ENCODE measurements at regions not wholly inside any gene's neighbourhood (a gene's known extent, or its start where the extent isn't known, plus 50 kb on each side); places are given as distances from the start of the nearest gene placed in this dataset.
A peak's percentile ranks its signal among the peaks of the same experiment; 100 is the strongest.

GRCh38 chr12:88944397-88944796 is 364.1 kb upstream of the KITLG start:
- DNase-seq: no peak
- H3K4me3 ChIP-seq (ENCODE audit: low read depth, low read length): no peak overlapping the region
- ChIA-PET POLR2A (no interaction called here), CTCF (no interaction called here)
- no peaks in the 10 kb centered on the region for H3K27me3 Mint-ChIP-seq (ENCODE audit: insufficient read depth, unreplicated experiment)
- BruUV-seq (replicated peaks): no TSS peak
- intact Hi-C loops (cut with micrococcal nuclease; ENCODE audit: unreplicated experiment): no loop called here
- peak overlapping the region; percentile 79 for H3K27ac Mint-ChIP-seq (ENCODE audit: unreplicated experiment)
- H3K4me3 Mint-ChIP-seq (ENCODE audit: unreplicated experiment): peak overlapping the region; percentile 20
- no peak for TF ChIP-seq CTCF (IDR thresholded peaks at IDR 0.05; ENCODE audit: insufficient read depth in 1 of 2, low read depth in 1 of 2, low read length in 1 of 2, severe bottlenecking in 1 of 2, unreplicated experiment in 1 of 2)
- no peaks in the 10 kb centered on the region for H3K27me3 ChIP-seq (replicated peaks; ENCODE audit: control insufficient read depth, insufficient read depth, low read length)
- H3K9me3 Mint-ChIP-seq (ENCODE audit: unreplicated experiment): peaks cover 24% of the 10 kb centered on the region
- H3K36me3 ChIP-seq (ENCODE audit: control insufficient read depth, insufficient read depth, low read length): no peaks in the 10 kb centered on the region; the same call in 1 of the 2 replicates
- peaks cover 6% of the 10 kb centered on the region for H3K36me3 Mint-ChIP-seq (ENCODE audit: insufficient read depth, unreplicated experiment)
- H3K4me1 Mint-ChIP-seq (ENCODE audit: low read depth, unreplicated experiment): peaks cover 56% of the 10 kb centered on the region
- H3K4me1 ChIP-seq: peaks cover 42% of the 10 kb centered on the region
- peaks cover 5% of the 10 kb centered on the region for H3K9me3 ChIP-seq

- no peaks in the 10 kb centered on the region for H3K27me3 Mint-ChIP-seq (ENCODE audit: insufficient read depth, unreplicated experiment)
Measured at GRCh38 chr12:88940854-88941253, 360.6 kb upstream of the KITLG start.

GRCh38 chr12:88935856-88936255 is 355.6 kb upstream of the KITLG start:
- no peaks in the 10 kb centered on the region; the same call in 1 of the 2 replicates for H3K9me3 ChIP-seq
- Mint-ChIP-seq H3K4me3 (ENCODE audit: unreplicated experiment) (no peak overlapping the region), H3K9me3 (ENCODE audit: unreplicated experiment) (peaks cover 24% of the 10 kb centered on the region), H3K4me1 (ENCODE audit: low read depth, unreplicated experiment) (peaks cover 39% of the 10 kb centered on the region), H3K27ac (ENCODE audit: unreplicated experiment) (peak overlapping the region; percentile 36), H3K36me3 (ENCODE audit: insufficient read depth, unreplicated experiment) (no peaks in the 10 kb centered on the region), H3K27me3 (ENCODE audit: insufficient read depth, unreplicated experiment) (no peaks in the 10 kb centered on the region)
- CTCF ChIA-PET: no interaction called here
- H3K27me3 ChIP-seq (replicated peaks; ENCODE audit: control insufficient read depth, insufficient read depth, low read length): no peaks in the 10 kb centered on the region
- peaks cover 51% of the 10 kb centered on the region for H3K4me1 ChIP-seq
- BruUV-seq (replicated peaks): no TSS peak
- intact Hi-C loops (cut with micrococcal nuclease; ENCODE audit: unreplicated experiment): no loop called here
- DNase-seq: no peak
- no peaks in the 10 kb centered on the region for H3K36me3 ChIP-seq (ENCODE audit: control insufficient read depth, insufficient read depth, low read length)
- H3K4me3 ChIP-seq (ENCODE audit: low read depth, low read length): no peak overlapping the region
- POLR2A ChIA-PET: no interaction called here
- no peak for TF ChIP-seq CTCF (IDR thresholded peaks at IDR 0.05; ENCODE audit: insufficient read depth in 1 of 2, low read depth in 1 of 2, low read length in 1 of 2, severe bottlenecking in 1 of 2, unreplicated experiment in 1 of 2)

More at GRCh38 chr12:88940854-88941253, 360.6 kb upstream of the KITLG start:
- Mint-ChIP-seq H3K4me1 (ENCODE audit: low read depth, unreplicated experiment) (peaks cover 37% of the 10 kb centered on the region), H3K9me3 (ENCODE audit: unreplicated experiment) (peaks cover 30% of the 10 kb centered on the region), H3K4me3 (ENCODE audit: unreplicated experiment) (no peak overlapping the region), H3K27ac (ENCODE audit: unreplicated experiment) (peak overlapping the region; percentile 50), H3K36me3 (ENCODE audit: insufficient read depth, unreplicated experiment) (no peaks in the 10 kb centered on the region)
- intact Hi-C loops (cut with micrococcal nuclease; ENCODE audit: unreplicated experiment): no loop called here
- DNase-seq: no peak
- H3K9me3 ChIP-seq: no peaks in the 10 kb centered on the region; the same call in 1 of the 2 replicates
- TF ChIP-seq CTCF (IDR thresholded peaks at IDR 0.05; ENCODE audit: insufficient read depth in 1 of 2, low read depth in 1 of 2, low read length in 1 of 2, severe bottlenecking in 1 of 2, unreplicated experiment in 1 of 2): no peak
- H3K36me3 ChIP-seq (ENCODE audit: control insufficient read depth, insufficient read depth, low read length): no peaks in the 10 kb centered on the region; the same call in 1 of the 2 replicates
- no peak overlapping the region for H3K4me3 ChIP-seq (ENCODE audit: low read depth, low read length)
- BruUV-seq (replicated peaks): no TSS peak
- POLR2A ChIA-PET: no interaction called here
- CTCF ChIA-PET: no interaction called here
- no peaks in the 10 kb centered on the region for H3K27me3 ChIP-seq (replicated peaks; ENCODE audit: control insufficient read depth, insufficient read depth, low read length)
- H3K4me1 ChIP-seq: peaks cover 26% of the 10 kb centered on the region

Data from Caco-2 (cell line).